OCI-M2 (cell line): ENCODE measurements at regions not wholly inside any gene's neighbourhood (a gene's known extent, or its start where the extent isn't known, plus 50 kb on each side); places are given as distances from the start of the nearest gene placed in this dataset.
"Not testable (repeated sequence)": the region's sequence is repeated elsewhere in the genome, so short reads cannot be mapped to it uniquely, and the experiment has no call there.

Source experiments
- DNase-seq: peaks from one replicate; lab custom pipeline; 2025; ENCODE audit not compliant: unreplicated experiment; lab: John Stamatoyannopoulos, UW

GRCh38 chr1:88502886-88503285, 181.2 kb upstream of the PKN2 start:
- DNase-seq = no peak

GRCh38 chr1:88503646-88504045, 180.4 kb upstream of the PKN2 start:
- DNase-seq = no peak

- no peak for DNase-seq
Measured at GRCh38 chr1:88504601-88505000, 179.5 kb upstream of the PKN2 start.

- DNase-seq = no peak
Measured at GRCh38 chr1:88509379-88509778, 174.7 kb upstream of the PKN2 start.

- no peak for DNase-seq
Measured at GRCh38 chr1:88514544-88515060, 169.5 kb upstream of the PKN2 start.

- DNase-seq = not testable (repeated sequence)
Measured at GRCh38 chr1:88517499-88517898, 166.6 kb upstream of the PKN2 start.

GRCh38 chr1:88519156-88519555, 164.9 kb upstream of the PKN2 start:
- DNase-seq = no peak

- DNase-seq = no peak
Measured at GRCh38 chr1:88523854-88524528, 160.1 kb upstream of the PKN2 start.

- DNase-seq = no peak
Measured at GRCh38 chr1:88526456-88526855, 157.6 kb upstream of the PKN2 start.

- DNase-seq = no peak
Measured at GRCh38 chr1:88528792-88529191, 155.3 kb upstream of the PKN2 start.

- DNase-seq = no peak
Measured at GRCh38 chr1:88529581-88529980, 154.5 kb upstream of the PKN2 start.

GRCh38 chr1:88530246-88530645, 153.8 kb upstream of the PKN2 start:
- DNase-seq = no peak

GRCh38 chr1:88537787-88538186, 146.3 kb upstream of the PKN2 start:
- no peak for DNase-seq

GRCh38 chr1:88538222-88538899, 145.7 kb upstream of the PKN2 start:
- DNase-seq = no peak

GRCh38 chr1:88540255-88540654, 143.8 kb upstream of the PKN2 start:
- DNase-seq = no peak

GRCh38 chr1:88541596-88541995, 142.5 kb upstream of the PKN2 start:
- no peak for DNase-seq

- no peak for DNase-seq
Measured at GRCh38 chr1:88544195-88544594, 139.9 kb upstream of the PKN2 start.

- no peak for DNase-seq
Measured at GRCh38 chr1:88549536-88549935, 134.5 kb upstream of the PKN2 start.

- no peak for DNase-seq
Measured at GRCh38 chr1:88552226-88552625, 131.8 kb upstream of the PKN2 start.

- DNase-seq = no peak
Measured at GRCh38 chr1:88557014-88557413, 127.1 kb upstream of the PKN2 start.

- DNase-seq = no peak
Measured at GRCh38 chr1:88560621-88561020, 123.5 kb upstream of the PKN2 start.

- DNase-seq = no peak
Measured at GRCh38 chr1:88562991-88563390, 121.1 kb upstream of the PKN2 start.
